Fibroblast of lung (primary cell): ENCODE measurements at regions not wholly inside any gene's neighbourhood (a gene's known extent, or its start where the extent isn't known, plus 50 kb on each side); places are given as distances from the start of the nearest gene placed in this dataset.

ENCODE experiments used
- CTCF ChIP-seq, 2 donors: IDR thresholded peaks in 1 of 2; conservative IDR thresholded peaks in 1 of 2; 1 replicate in 1 of 2; 2 replicates in 1 of 2; pipeline ENCODE4 v1.5.1; 2011 to 2012; ENCODE audit warnings: low read length in 2 of 2, control low read depth in 1 of 2, inconsistent platforms in 1 of 2, low read depth in 1 of 2, mild to moderate bottlenecking in 1 of 2
- EZH2 ChIP-seq: IDR thresholded peaks from 2 replicates; pipeline ENCODE4 v1.5.1; 2012; ENCODE audit warnings: low read length, control low read depth, mild to moderate bottlenecking; ENCODE audit errors: missing control alignments

- no peak for TF ChIP-seq CTCF (conservative IDR thresholded peaks at IDR 0.05 in 1 of 2, IDR thresholded peaks at IDR 0.05 in 1 of 2; ENCODE audit: low read depth in 1 of 2, low read length in 2 of 2)
- TF ChIP-seq EZH2 = no peak
Observed at GRCh38 chr9:103104101-103104500, 109.0 kb downstream of the CYLC2 start.
